Renal cortical epithelial cell (primary cell): ENCODE measurements at regions not wholly inside any gene's neighbourhood (a gene's known extent, or its start where the extent isn't known, plus 50 kb on each side); places are given as distances from the start of the nearest gene placed in this dataset.

Source experiments
- DNase-seq: peaks from one replicate; pipeline ENCODE4 v3.0.0-alpha.2; 2011; ENCODE audit warnings: low read depth

GRCh38 chr3:59593380-59593779 is 543.6 kb upstream of the CFAP20DC start:
- DNase-seq, result no peak

GRCh38 chr3:59580996-59581395 is 531.2 kb upstream of the CFAP20DC start:
- DNase-seq, result no peak

GRCh38 chr3:59580499-59580898 is 530.7 kb upstream of the CFAP20DC start:
- no peak for DNase-seq

- DNase-seq, result no peak
Observed at GRCh38 chr3:59578129-59578528, 528.3 kb upstream of the CFAP20DC start.

- DNase-seq, result no peak
Observed at GRCh38 chr3:59576606-59577005, 526.8 kb upstream of the CFAP20DC start.

GRCh38 chr3:59575113-59576001 is 525.5 kb upstream of the CFAP20DC start:
- peak; percentile 62 for DNase-seq

- peak; percentile 45 for DNase-seq
Observed at GRCh38 chr3:59573911-59574310, 524.1 kb upstream of the CFAP20DC start.

GRCh38 chr3:59572106-59572505 is 522.3 kb upstream of the CFAP20DC start:
- DNase-seq, result no peak

- DNase-seq, result no peak
Observed at GRCh38 chr3:59570806-59571205, 521.0 kb upstream of the CFAP20DC start.

- no peak for DNase-seq
Observed at GRCh38 chr3:59567661-59568060, 517.8 kb upstream of the CFAP20DC start.

- peak; percentile 99 for DNase-seq
Observed at GRCh38 chr3:59566481-59566975, 516.7 kb upstream of the CFAP20DC start.

- no peak for DNase-seq
Observed at GRCh38 chr3:59565125-59565524, 515.3 kb upstream of the CFAP20DC start.

GRCh38 chr3:59563966-59564365 is 514.1 kb upstream of the CFAP20DC start:
- DNase-seq, result peak; percentile 59

- peak; percentile 75 for DNase-seq
Observed at GRCh38 chr3:59563072-59563605, 513.3 kb upstream of the CFAP20DC start.

- peak; percentile 100 for DNase-seq
Observed at GRCh38 chr3:59559721-59560435, 510.1 kb upstream of the CFAP20DC start.

GRCh38 chr3:59558906-59559720 is 509.3 kb upstream of the CFAP20DC start:
- no peak for DNase-seq

GRCh38 chr3:59555593-59556315 is 505.9 kb upstream of the CFAP20DC start:
- peak; percentile 68 for DNase-seq

- DNase-seq, result no peak
Observed at GRCh38 chr3:59553076-59553475, 503.3 kb upstream of the CFAP20DC start.

- DNase-seq, result no peak
Observed at GRCh38 chr3:59551834-59552233, 502.0 kb upstream of the CFAP20DC start.

GRCh38 chr3:59549962-59550361 is 500.1 kb upstream of the CFAP20DC start:
- no peak for DNase-seq

- DNase-seq, result no peak
Observed at GRCh38 chr3:59547874-59548273, 498.0 kb upstream of the CFAP20DC start.
